HG03103 (cell line): ENCODE measurements at regions not wholly inside any gene's neighbourhood (a gene's known extent, or its start where the extent isn't known, plus 50 kb on each side); places are given as distances from the start of the nearest gene placed in this dataset.
"Not testable (repeated sequence)": the region's sequence is repeated elsewhere in the genome, so short reads cannot be mapped to it uniquely, and the experiment has no call there.

Experiments
- ATAC-seq: cut with Tn5 transposase; IDR thresholded peaks from one replicate; pipeline ENCODE4 v1.9.1; 2021; ENCODE audit warnings: low read depth; ENCODE audit not compliant: unreplicated experiment

GRCh38 chr11:116046127-116046526, 541.9 kb upstream of the CADM1 start:
- no peak for ATAC-seq

DNA sequence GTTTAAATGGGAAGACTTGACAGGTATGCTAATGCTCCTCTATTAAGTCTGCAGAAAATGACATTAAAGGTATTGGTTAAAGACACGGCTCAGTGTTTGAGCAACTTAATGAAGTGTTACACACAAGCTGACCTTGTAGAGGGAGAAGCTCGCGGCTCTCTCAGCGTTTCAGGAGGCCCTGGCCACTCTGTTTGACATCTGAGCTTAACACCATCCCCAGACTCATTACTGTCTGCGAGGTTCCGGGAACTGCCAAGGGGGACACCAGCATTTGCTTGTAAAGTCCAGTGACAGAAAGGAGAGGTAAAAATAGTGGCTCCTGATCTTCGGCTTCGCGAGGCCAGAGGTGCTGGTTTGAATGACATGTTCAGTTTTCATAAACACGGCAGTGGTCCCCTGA, 540.7 kb upstream of the CADM1 start:
- ATAC-seq = no peak

GRCh38 chr11:116044520-116044919, 540.3 kb upstream of the CADM1 start:
- ATAC-seq = no peak

GRCh38 chr11:116043857-116044256, 539.6 kb upstream of the CADM1 start:
- no peak for ATAC-seq

DNA sequence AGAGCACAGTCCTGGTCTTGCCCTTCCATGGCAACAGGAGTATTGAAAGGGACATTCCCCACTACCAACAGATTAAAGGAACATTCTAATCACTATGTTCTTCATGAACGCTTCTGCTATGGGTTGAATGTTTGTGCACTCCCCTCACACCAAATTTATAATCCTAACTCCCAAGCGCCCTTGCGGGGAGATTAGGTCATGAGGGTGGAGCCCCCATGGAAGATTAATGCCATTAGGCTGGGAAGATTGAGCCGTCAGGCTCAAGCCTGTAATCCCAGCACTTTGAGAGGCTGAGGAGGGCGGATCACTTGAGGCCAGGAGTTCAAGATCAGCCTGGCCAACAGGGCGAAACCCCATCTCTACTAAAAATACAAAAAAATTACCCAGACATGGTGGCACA, 538.8 kb upstream of the CADM1 start:
- ATAC-seq = not testable (repeated sequence)

GRCh38 chr11:116042146-116042545, 537.9 kb upstream of the CADM1 start:
- no peak for ATAC-seq

DNA sequence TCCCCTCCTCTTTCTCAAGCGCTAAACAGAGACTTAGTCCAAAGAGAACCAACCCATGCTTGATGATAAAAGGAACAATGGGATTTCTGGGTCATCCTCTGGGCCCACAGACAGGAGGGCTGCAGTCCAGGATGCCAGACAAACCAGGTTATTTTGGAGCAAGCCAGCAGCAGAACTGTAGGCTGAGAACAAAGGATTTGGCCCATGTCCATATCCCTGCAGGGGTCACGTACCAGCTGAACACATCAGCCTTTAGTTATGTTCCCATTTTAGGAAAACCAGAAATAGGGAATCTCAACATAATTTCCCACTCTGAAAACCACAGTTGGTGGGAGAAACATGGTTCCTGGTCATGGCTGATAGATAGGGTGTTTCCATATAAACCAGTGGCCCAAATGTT, 533.6 kb upstream of the CADM1 start:
- no peak for ATAC-seq

DNA sequence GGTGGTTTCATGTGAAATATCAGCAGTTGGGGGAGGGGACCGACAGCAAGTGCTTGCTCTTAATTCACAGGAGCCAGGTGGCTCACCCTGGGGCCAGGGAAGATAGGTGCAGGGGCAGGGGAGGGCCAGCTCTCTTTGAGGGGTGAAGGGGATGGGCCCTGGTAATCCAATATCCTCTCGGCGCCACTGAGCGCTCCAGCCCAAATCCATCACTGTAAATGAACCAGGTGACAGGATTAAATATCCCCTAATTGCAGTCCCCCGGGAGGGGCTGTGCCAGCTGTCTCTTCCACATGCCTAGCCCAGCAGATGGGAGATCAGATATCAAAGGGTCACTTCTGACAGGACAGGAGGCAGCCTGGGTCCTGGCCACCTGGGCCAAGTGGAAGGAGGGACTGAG, 531.8 kb upstream of the CADM1 start:
- no peak for ATAC-seq

DNA sequence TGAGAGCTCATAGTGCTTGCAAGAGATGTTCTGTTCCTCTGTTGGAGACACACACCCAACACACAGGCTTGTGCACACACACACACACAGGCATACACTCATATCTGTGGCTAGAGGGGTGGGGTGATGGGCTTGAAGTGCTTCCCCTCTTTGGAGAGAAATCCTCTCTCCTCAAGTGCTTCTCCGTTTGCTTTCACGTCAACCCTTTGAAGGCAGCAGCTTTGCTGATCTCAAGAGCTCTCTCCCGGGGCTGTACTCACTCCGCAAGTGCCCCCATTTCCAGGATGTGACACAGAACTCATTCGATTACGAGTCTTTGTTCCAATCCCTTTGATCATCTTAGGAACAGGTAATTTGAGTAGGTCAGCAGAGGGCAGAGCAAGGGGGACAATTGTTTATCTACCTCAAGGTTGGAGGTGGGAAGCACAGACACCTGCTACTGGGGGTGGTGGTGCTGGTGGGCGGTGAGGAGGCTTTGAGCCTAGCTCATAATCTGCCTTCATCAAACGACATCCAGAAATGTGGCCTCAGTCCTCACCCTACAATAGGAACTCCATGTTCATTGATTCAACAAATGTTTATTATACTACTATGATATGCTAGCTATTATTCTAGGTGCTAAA, 529.8 kb upstream of the CADM1 start:
- ATAC-seq = no peak

DNA sequence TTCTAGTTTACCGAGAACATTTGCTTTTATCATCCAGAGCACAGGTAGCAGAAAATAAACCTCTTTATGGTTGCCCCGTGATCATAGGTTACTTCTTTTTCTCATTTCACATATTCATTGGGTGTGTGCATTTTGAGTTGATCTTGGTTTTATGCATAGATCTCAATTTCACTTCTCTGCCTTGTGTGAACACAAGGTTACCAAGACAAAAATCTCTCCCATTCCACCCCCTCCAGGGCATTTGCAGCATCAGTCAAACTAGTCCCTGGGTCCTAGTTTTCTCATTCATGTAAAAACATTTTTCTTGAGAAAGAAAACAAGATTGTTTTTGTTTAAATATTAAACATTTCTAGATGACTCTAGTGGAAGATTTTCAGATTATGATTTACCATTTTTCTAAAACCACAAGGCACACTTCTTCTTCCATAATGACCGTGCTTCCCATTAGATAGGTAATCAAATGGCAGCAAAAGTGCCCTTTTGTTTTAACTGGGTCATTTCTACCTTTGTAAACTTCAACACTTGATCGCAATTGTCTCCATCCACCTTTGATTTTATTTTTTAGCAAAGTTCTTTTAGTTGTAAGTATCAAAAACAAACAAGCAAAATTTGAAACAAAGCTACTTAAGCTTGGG, 526.6 kb upstream of the CADM1 start:
- ATAC-seq = no peak

DNA sequence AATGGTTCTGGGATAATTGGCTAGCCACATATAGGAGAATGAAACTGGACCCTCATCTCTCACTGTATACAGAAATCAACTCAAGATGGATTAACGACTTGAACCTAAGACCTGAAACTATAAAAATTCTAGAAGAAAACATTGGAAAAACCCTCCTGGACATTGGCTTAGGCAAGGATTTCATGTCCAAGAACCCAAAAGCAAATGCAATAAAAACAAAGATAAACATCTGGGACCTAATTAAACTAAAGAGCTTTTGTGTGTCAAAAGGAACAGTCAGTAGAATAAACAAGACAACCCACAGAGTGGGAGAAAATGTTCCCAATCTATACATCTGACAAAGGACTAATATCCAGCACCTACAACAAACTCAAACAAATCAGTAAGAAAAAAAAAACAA, 524.3 kb upstream of the CADM1 start:
- ATAC-seq = not testable (repeated sequence)

- no peak for ATAC-seq
Observed at GRCh38 chr11:115999437-115999836, 495.2 kb upstream of the CADM1 start.

GRCh38 chr11:115996808-115997188, 492.6 kb upstream of the CADM1 start:
- peak; percentile 8 for ATAC-seq

GRCh38 chr11:115996125-115996807, 492.1 kb upstream of the CADM1 start:
- peak; percentile 98 for ATAC-seq

GRCh38 chr11:115993590-115993989, 489.4 kb upstream of the CADM1 start:
- ATAC-seq = no peak

GRCh38 chr11:115990004-115990447, 485.8 kb upstream of the CADM1 start:
- no peak for ATAC-seq

- no peak for ATAC-seq
Observed at GRCh38 chr11:115985896-115986295, 481.7 kb upstream of the CADM1 start.

DNA sequence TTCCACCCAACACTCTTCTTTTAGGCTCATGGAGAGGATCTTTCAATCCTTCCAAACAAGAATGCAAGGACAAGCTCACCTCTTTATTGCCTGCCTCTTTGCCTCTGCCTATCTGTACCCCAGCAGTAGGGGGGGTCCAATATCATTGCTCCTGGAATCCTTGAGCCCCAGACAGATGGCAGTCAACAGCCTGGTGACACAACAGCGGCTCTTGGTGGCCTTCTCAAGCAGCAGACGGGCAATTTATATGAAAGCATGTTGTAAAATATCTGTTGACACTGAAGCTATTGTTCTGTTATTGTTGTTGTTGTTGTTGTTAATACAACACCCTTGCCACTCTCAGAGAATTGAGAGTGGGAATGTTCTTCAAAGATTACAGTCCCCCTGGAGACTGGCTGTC, 480.0 kb upstream of the CADM1 start:
- no peak for ATAC-seq

- no peak for ATAC-seq
Observed at GRCh38 chr11:115982666-115983065, 478.5 kb upstream of the CADM1 start.

GRCh38 chr11:115981814-115982471, 477.7 kb upstream of the CADM1 start:
- ATAC-seq = no peak

DNA sequence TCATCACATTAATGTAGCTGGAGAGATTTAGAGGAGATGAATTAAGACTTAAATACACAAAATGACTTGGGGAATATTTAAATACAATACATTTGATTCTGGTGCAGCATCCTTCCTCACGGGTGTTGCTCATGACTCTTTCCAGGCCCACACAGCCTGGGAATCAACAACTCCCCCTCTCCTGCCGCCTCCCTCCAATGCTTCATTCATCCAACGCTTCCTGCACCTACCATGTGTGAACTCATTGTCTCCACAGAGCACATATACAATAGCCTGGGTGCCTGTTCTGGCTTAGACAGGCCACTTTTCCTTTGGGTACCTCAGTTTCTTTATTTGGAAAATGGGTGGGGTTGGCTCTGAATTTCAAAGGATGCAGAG, 476.9 kb upstream of the CADM1 start:
- ATAC-seq = no peak
